Panc1 (cell line): ENCODE measurements at regions not wholly inside any gene's neighbourhood (a gene's known extent, or its start where the extent isn't known, plus 50 kb on each side); places are given as distances from the start of the nearest gene placed in this dataset.

Experiments
- ATAC-seq: fragments of 200-7000 bp; cut with Tn5 transposase; 2 replicates; pipeline ENCODE4 v1.9.1; 2020; ENCODE audit warnings: mild to moderate bottlenecking, moderate library complexity
- BruUV-seq: library from RNA; stranded (reverse); fragments of 400-500 nt; replicated peaks from 2 replicates; lab custom pipeline; 2021; lab: Mats Ljungman, UMichigan
- CTCF ChIA-PET: fragments of 300-600 bp; sonication (Branson Sonifier 250); formaldehyde crosslinking; loops from one replicate; lab custom pipeline; 2022; ENCODE audit warnings: antibody characterized with exemption; lab: Charles Lee
- POLR2A ChIA-PET: fragments of 300-600 bp; sonication (Branson Sonifier 250); formaldehyde crosslinking; loops from one replicate; lab custom pipeline; 2022; ENCODE audit warnings: antibody characterized with exemption; lab: Charles Lee
- DNase-seq: peaks from one replicate; pipeline ENCODE4 v3.0.0-alpha.2; 2010; ENCODE audit warnings: low read depth, low spot score
- H3K27ac ChIP-seq: 2 replicates; pipeline ENCODE4 v1.5.1; 2011; ENCODE audit warnings: mild to moderate bottlenecking, low read length, inconsistent platforms
- H3K27me3 ChIP-seq: fragments of 200-500 bp; sonication (Bioruptor generic); 2 replicates; pipeline ENCODE4 v1.6.0; 2014; ENCODE audit warnings: low read length, inconsistent platforms; ENCODE audit not compliant: control insufficient read depth, insufficient read depth
- H3K36me3 ChIP-seq: fragments of 200-500 bp; sonication (Bioruptor generic); 2 replicates; pipeline ENCODE4 v1.5.1; 2014; ENCODE audit warnings: inconsistent platforms, mild to moderate bottlenecking, low read length, moderate library complexity; ENCODE audit not compliant: control insufficient read depth, insufficient read depth
- H3K4me1 ChIP-seq: 2 replicates; pipeline ENCODE4 v1.5.1; 2011; ENCODE audit warnings: inconsistent platforms, mild to moderate bottlenecking, low read length, moderate library complexity; ENCODE audit not compliant: control insufficient read depth, insufficient read depth
- H3K4me3 ChIP-seq, 2 experiments: 2 replicates each; pipeline ENCODE4 v1.5.1; 2011 to 2012; ENCODE audit warnings: low read depth in 2 of 2, low read length in 2 of 2, mild to moderate bottlenecking in 2 of 2, inconsistent platforms in 1 of 2, moderate library complexity in 1 of 2
- H3K9me3 ChIP-seq: fragments of 200-500 bp; sonication (Bioruptor generic); 2 replicates; pipeline ENCODE4 v1.5.1; 2014; ENCODE audit warnings: low read depth, mild to moderate bottlenecking, inconsistent platforms, low read length, moderate library complexity; ENCODE audit not compliant: control insufficient read depth, insufficient read depth
- CTCF ChIP-seq: fragments of 450-650 bp; IDR thresholded peaks from 2 replicates; pipeline ENCODE4 v1.5.1; 2017; ENCODE audit warnings: mild to moderate bottlenecking
- POLR2AphosphoS5 ChIP-seq: IDR thresholded peaks from 2 replicates; pipeline ENCODE4 v1.6.1; 2012; ENCODE audit warnings: mild to moderate bottlenecking, low read depth, low read length, moderate library complexity
- REST ChIP-seq, 2 experiments: IDR thresholded peaks; 2 replicates each; pipeline ENCODE4 v1.6.1; 2011 to 2012; ENCODE audit warnings: low read depth in 2 of 2, control low read depth in 1 of 2, low read length in 1 of 2, mild to moderate bottlenecking in 1 of 2, moderate library complexity in 1 of 2; ENCODE audit not compliant: insufficient read depth in 1 of 2
- SIN3A ChIP-seq: IDR thresholded peaks from 2 replicates; pipeline ENCODE4 v1.6.1; 2012; ENCODE audit warnings: low read depth, mild to moderate bottlenecking, low read length, moderate library complexity, borderline replicate concordance; ENCODE audit not compliant: insufficient read depth
- TCF7L2 ChIP-seq: IDR thresholded peaks from 2 replicates; pipeline ENCODE4 v1.6.1; 2011; ENCODE audit warnings: mild to moderate bottlenecking, low read depth, low read length, inconsistent platforms
- in situ Hi-C: cut with HindIII; loops from 2 replicates; pipeline ENCODE4 v1.10.0; 2016; ENCODE audit warnings: low sequenced_read_pairs, low pct_unique_long_range_greater_than_20kb
- intact Hi-C: fragments of 100-400 bp; cut with micrococcal nuclease; formaldehyde crosslinking; loops from one replicate; pipeline ENCODE4 v1.10.0; 2022; ENCODE audit not compliant: unreplicated experiment

DNA sequence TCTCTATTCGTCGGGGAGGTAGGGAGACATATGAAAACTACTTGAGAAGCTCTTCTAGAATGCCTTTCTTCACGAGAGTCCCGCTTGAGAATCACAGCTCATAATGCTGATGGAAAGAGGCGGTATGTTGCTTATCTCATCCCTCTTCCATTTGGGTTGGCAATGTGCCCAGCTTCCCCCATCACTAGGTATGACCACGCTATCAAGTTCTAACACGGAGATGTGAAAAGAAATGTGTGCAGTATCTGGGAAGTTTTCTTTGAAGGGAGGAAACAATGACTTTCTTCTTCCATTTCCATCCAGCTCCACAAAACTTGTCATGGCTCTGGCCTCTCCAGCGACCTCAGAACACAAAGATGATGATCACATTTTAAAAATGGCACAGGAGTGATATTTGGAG, 742.4 kb downstream of the DCDC2C start:
- in situ Hi-C loops = no loop called here
- no peaks in the 10 kb centered on the region for H3K4me1 ChIP-seq
- H3K36me3 ChIP-seq = no peaks in the 10 kb centered on the region
- intact Hi-C loops = no loop called here
- DNase-seq = no peak
- no peak for ATAC-seq
- H3K27ac ChIP-seq = no peak overlapping the region
- H3K9me3 ChIP-seq = no peaks in the 10 kb centered on the region
- TF ChIP-seq TCF7L2 = no peak
- TF ChIP-seq SIN3A = no peak
- ChIA-PET POLR2A (no interaction called here), CTCF (no interaction called here)
- no peak overlapping the region for H3K4me3 ChIP-seq
- no TSS peak for BruUV-seq
- no peaks in the 10 kb centered on the region for H3K27me3 ChIP-seq

DNA sequence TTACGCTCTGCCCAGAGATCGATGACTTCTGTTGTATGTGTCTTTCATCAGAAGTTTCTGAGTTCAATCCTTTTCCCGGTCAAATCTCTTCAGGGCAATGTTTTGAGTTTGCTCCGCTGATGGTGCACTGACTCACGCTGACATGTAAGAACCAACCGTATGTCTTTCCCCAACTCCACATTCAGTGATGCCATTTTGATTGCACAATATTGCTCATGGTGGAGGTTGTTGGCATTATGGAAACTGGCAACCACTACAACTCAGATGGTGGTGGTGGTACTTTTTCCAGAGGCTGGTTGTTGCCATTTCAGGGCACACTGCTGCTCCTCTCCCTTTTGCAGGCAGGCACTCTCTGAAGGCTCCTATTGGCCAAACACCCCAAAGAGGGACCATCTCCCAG, 751.5 kb downstream of the DCDC2C start:
- Histone ChIP-seq H3K4me3 (no peak overlapping the region), H3K27me3 (no peaks in the 10 kb centered on the region), H3K27ac (no peak overlapping the region), H3K4me1 (no peaks in the 10 kb centered on the region), H3K9me3 (no peaks in the 10 kb centered on the region), H3K36me3 (no peaks in the 10 kb centered on the region)
- ATAC-seq (no peak), DNase-seq (no peak)
- intact Hi-C loops = no loop called here
- no peak for TF ChIP-seq TCF7L2
- TF ChIP-seq REST (IDR thresholded peaks at IDR 0.05; ENCODE audit: insufficient read depth in 1 of 2, low read depth in 2 of 2, low read length in 1 of 2) = no peak
- no peak for TF ChIP-seq POLR2AphosphoS5
- TF ChIP-seq CTCF = no peak
- no peak for TF ChIP-seq SIN3A
- ChIA-PET CTCF (no interaction called here), POLR2A (no interaction called here)
- in situ Hi-C loops = no loop called here
- no TSS peak for BruUV-seq

DNA sequence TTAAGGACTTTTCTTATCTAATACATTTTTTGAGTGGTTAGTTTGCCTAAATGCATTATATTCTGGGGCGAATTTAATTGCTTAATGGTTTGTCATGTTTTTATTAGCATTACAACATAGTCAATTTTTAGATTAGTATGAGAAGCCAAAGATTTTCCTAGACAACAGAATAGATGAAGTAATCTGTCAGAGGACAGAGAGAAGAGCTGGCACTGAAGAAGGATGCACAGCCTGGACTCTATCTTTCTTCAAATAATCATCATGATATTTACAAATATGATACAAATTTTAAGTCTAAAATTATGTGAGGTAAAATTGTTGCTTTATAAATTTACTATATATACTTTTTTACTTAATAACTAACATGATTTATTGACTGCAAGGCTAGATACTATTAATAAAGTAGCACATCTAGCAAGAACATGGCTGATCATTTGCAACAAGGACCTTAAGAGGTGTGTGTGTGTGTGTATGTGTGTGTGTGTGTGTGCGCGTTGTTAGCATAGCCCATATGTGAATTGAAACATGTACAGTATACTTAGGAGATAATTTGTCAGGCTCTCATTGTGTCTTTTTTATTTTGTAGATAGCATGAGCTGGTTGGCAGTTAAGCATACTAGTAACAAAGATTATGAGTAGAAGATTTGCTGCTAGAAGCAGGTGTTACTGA, 752.2 kb downstream of the DCDC2C start:
- ATAC-seq = no peak
- H3K9me3 ChIP-seq = no peaks in the 10 kb centered on the region
- no peaks in the 10 kb centered on the region for H3K27me3 ChIP-seq
- no peak overlapping the region for H3K4me3 ChIP-seq
- BruUV-seq = no TSS peak
- ChIA-PET POLR2A (no interaction called here), CTCF (no interaction called here)
- intact Hi-C loops = no loop called here
- in situ Hi-C loops = no loop called here
- H3K4me1 ChIP-seq = no peaks in the 10 kb centered on the region
- no peak for DNase-seq
- TF ChIP-seq CTCF (no peak), POLR2AphosphoS5 (no peak), REST (IDR thresholded peaks at IDR 0.05; ENCODE audit: insufficient read depth in 1 of 2, low read depth in 2 of 2, low read length in 1 of 2) (no peak), TCF7L2 (no peak), SIN3A (no peak)
- H3K36me3 ChIP-seq = no peaks in the 10 kb centered on the region
- H3K27ac ChIP-seq = no peak overlapping the region
